Midbrain (tissue), 1 donor: ENCODE measurements at regions not wholly inside any gene's neighbourhood (a gene's known extent, or its start where the extent isn't known, plus 50 kb on each side); places are given as distances from the start of the nearest gene placed in this dataset.

Experiments used
- DNase-seq: peaks from one replicate; lab custom pipeline; 2025; lab: John Stamatoyannopoulos, UW

- no peak for DNase-seq
Observed at GRCh38 chr9:8262625-8263622, 463.3 kb upstream of the DMAC1 start.

- DNase-seq = no peak
Observed at GRCh38 chr9:8261737-8262136, 462.2 kb upstream of the DMAC1 start.

GRCh38 chr9:8259028-8259427, 459.4 kb upstream of the DMAC1 start:
- no peak for DNase-seq

- no peak for DNase-seq
Observed at GRCh38 chr9:8256880-8257279, 457.3 kb upstream of the DMAC1 start.

GRCh38 chr9:8255850-8256249, 456.3 kb upstream of the DMAC1 start:
- DNase-seq = no peak

- no peak for DNase-seq
Observed at GRCh38 chr9:8254541-8254940, 455.0 kb upstream of the DMAC1 start.

GRCh38 chr9:8252445-8252844, 452.9 kb upstream of the DMAC1 start:
- DNase-seq = no peak

GRCh38 chr9:8251566-8251965, 452.0 kb upstream of the DMAC1 start:
- DNase-seq = no peak

GRCh38 chr9:8244505-8245092, 445.0 kb upstream of the DMAC1 start:
- DNase-seq = no peak

GRCh38 chr9:8241201-8241600, 441.6 kb upstream of the DMAC1 start:
- no peak for DNase-seq

- no peak for DNase-seq
Observed at GRCh38 chr9:8237096-8237495, 437.5 kb upstream of the DMAC1 start.

GRCh38 chr9:8235489-8235888, 435.9 kb upstream of the DMAC1 start:
- DNase-seq = no peak

GRCh38 chr9:8234316-8234715, 434.7 kb upstream of the DMAC1 start:
- DNase-seq = no peak

GRCh38 chr9:8232726-8233125, 433.1 kb upstream of the DMAC1 start:
- no peak for DNase-seq

GRCh38 chr9:8229226-8229625, 429.6 kb upstream of the DMAC1 start:
- DNase-seq = no peak

- DNase-seq = no peak
Observed at GRCh38 chr9:8224381-8224801, 424.8 kb upstream of the DMAC1 start.

- DNase-seq = no peak
Observed at GRCh38 chr9:8223861-8224260, 424.3 kb upstream of the DMAC1 start.

- DNase-seq = no peak
Observed at GRCh38 chr9:8221462-8221861, 421.9 kb upstream of the DMAC1 start.

GRCh38 chr9:8208465-8208864, 408.9 kb upstream of the DMAC1 start:
- no peak for DNase-seq

- DNase-seq = no peak
Observed at GRCh38 chr9:8207596-8207995, 408.0 kb upstream of the DMAC1 start.

- no peak for DNase-seq
Observed at GRCh38 chr9:8206720-8207119, 407.1 kb upstream of the DMAC1 start.

GRCh38 chr9:8205576-8205975, 406.0 kb upstream of the DMAC1 start:
- DNase-seq = no peak

GRCh38 chr9:8189881-8190280, 390.3 kb upstream of the DMAC1 start:
- no peak for DNase-seq
